ENCODE measurements at regions not wholly inside any gene's neighbourhood (a gene's known extent, or its start where the extent isn't known, plus 50 kb on each side); places are given as distances from the start of the nearest gene placed in this dataset.

DNA sequence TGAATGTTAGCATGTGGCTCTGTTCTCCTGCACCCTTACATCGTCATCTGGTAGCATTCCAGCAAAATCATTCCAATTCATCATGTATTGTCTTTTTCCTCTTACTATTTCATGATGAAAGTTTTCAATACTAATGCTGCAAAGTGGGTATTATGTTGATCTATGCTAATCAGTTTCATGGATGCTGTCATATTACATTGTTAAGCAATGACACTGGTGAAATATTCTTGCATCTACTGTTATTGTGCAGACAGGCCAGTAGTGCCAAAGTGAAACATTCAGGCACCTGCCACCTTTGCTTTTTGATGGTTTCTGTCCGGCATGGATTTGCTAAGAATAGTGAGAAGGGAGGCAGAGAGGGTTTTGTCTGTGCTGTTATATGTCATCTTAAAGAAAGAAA, 76.1 kb upstream of the SMIM21 start:
- Histone ChIP-seq H3K27ac (ENCODE audit: low read depth, low read length) (no peak overlapping the region), H3K4me3 (ENCODE audit: low read length in 2 of 2) (no peak overlapping the region), H3K27me3 (ENCODE audit: insufficient read depth, low read length) (no peaks in the 10 kb centered on the region), H3K9me3 (ENCODE audit: control insufficient read depth in 1 of 2, low read length in 2 of 2) (no peaks in the 10 kb centered on the region), H3K4me1 (ENCODE audit: insufficient read depth, low read length) (no peaks in the 10 kb centered on the region), H3K36me3 (ENCODE audit: insufficient read depth, low read length) (no peaks in the 10 kb centered on the region)
- ChIA-PET CTCF (ENCODE audit: partially characterized antibody) (no interaction called here), POLR2A (ENCODE audit: partially characterized antibody) (no interaction called here)
- Mint-ChIP-seq H3K27ac (no peak overlapping the region), H3K36me3 (no peaks in the 10 kb centered on the region), H3K4me1 (no peaks in the 10 kb centered on the region), H3K27me3 (peaks cover 28 to 35% of the 10 kb centered on the region in 2 donors), H3K9me3 (peaks cover 0 to 4% (median 0%) of the 10 kb centered on the region in 8 donors), H3K4me3 (no peak overlapping the region)
- intact Hi-C loops (cut with micrococcal nuclease) = no loop called here
- DNase-seq = no peak

DNA sequence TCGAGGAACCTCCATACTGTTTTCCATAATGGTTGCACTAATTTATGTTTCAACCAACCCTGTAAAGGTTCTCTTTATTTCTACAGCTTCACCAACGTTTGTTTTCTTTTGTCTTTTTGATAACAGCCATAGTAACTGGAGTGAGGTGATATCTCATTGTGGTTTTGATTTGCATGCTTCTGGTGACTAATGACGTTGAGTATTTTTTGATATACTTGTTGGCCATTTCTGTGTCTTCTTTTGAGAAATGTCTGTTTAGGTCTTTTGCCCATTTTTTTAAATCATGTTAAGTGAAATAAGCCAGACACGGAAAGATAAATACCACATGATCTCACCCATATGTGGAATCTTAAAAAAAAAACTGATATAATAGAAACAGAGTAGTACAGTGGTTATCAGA, 74.8 kb upstream of the SMIM21 start:
- Mint-ChIP-seq H3K9me3 (peaks cover 0 to 4% (median 0%) of the 10 kb centered on the region in 8 donors), H3K4me3 (no peak overlapping the region), H3K36me3 (no peaks in the 10 kb centered on the region), H3K27me3 (peaks cover 28 to 40% of the 10 kb centered on the region in 2 donors), H3K4me1 (no peaks in the 10 kb centered on the region), H3K27ac (no peak overlapping the region)
- H3K27me3 ChIP-seq (ENCODE audit: insufficient read depth, low read length) = no peaks in the 10 kb centered on the region
- H3K4me1 ChIP-seq (ENCODE audit: insufficient read depth, low read length) = no peaks in the 10 kb centered on the region
- intact Hi-C loops (cut with micrococcal nuclease) = no loop called here
- ChIA-PET POLR2A (ENCODE audit: partially characterized antibody) (no interaction called here), CTCF (ENCODE audit: partially characterized antibody) (no interaction called here)
- H3K4me3 ChIP-seq (ENCODE audit: low read length in 2 of 2) = no peak overlapping the region
- no peak for DNase-seq
- H3K27ac ChIP-seq (ENCODE audit: low read depth, low read length) = no peak overlapping the region
- no peaks in the 10 kb centered on the region for H3K36me3 ChIP-seq (ENCODE audit: insufficient read depth, low read length)
- H3K9me3 ChIP-seq (ENCODE audit: control insufficient read depth in 1 of 2, low read length in 2 of 2) = no peaks in the 10 kb centered on the region

DNA sequence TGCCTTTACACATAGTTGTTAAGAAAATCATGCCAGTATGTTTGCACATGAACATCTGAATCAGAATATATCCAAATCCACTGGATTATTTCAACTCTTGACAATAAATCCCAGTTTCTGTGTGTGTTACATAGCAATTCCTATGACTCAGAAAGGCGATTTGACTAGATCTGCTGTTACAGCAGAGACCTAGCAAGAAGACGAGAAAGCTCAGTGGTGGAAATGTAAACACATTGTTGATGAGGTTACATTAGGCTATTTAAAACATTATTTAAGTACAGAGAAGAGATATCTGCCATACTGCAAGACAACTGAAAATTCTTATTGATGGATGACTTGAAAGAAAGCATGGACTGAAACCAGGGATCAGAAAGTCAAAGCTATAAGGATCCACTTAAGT, 73.0 kb upstream of the SMIM21 start:
- Histone ChIP-seq H3K27me3 (ENCODE audit: insufficient read depth, low read length) (no peaks in the 10 kb centered on the region), H3K4me1 (ENCODE audit: insufficient read depth, low read length) (no peaks in the 10 kb centered on the region), H3K9me3 (ENCODE audit: control insufficient read depth in 1 of 2, low read length in 2 of 2) (no peaks in the 10 kb centered on the region), H3K36me3 (ENCODE audit: insufficient read depth, low read length) (no peaks in the 10 kb centered on the region), H3K4me3 (ENCODE audit: low read length in 2 of 2) (no peak overlapping the region), H3K27ac (ENCODE audit: low read depth, low read length) (no peak overlapping the region)
- Mint-ChIP-seq H3K27ac (no peak overlapping the region), H3K36me3 (no peaks in the 10 kb centered on the region), H3K27me3 (peaks cover 26 to 42% of the 10 kb centered on the region in 2 donors), H3K9me3 (peaks cover 0 to 4% (median 0%) of the 10 kb centered on the region in 8 donors), H3K4me1 (no peaks in the 10 kb centered on the region), H3K4me3 (no peak overlapping the region)
- ChIA-PET CTCF (ENCODE audit: partially characterized antibody) (interaction anchor here (1.2 kb wide), 1 partner anchor 8 kb away, joined by 3 read pairs; no protein-coding TSS in a partner anchor), POLR2A (ENCODE audit: partially characterized antibody) (no interaction called here)
- no peak for DNase-seq
- intact Hi-C loops (cut with micrococcal nuclease) = no loop called here

DNA sequence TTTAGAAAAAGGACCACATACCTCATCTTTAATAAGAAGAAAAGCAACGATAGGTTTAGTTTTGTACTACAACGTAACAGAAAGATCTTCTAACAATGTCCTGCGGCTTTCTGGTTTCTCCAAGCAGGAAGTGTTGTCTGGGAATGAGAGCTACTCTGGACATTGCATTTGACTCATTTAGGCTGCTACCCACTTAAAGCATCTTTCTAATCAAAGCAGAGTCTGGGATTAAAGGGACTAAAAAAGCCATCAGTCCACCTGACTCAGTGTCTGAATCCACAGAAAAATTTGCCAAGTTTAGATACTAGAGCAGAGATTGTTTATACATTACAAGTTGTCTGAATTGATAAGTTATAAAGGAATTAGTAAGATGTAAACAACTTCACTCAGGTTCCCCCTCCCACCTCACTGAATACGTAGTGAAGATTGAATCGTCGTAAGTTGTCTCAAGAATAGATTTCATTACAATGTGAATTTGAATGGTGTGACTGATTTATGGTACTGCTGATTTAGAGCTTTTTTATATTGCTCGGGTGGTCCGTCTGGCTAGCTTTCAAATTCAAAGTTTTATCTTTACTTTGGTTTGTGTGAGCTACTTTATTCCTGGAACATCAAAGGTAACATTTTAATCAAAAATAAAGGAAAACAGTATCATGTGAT, 70.2 kb upstream of the SMIM21 start:
- peaks cover 14 to 27% of the 10 kb centered on the region in 2 donors for H3K27me3 Mint-ChIP-seq
- no peaks in the 10 kb centered on the region for H3K36me3 Mint-ChIP-seq
- H3K4me1 ChIP-seq (ENCODE audit: insufficient read depth, low read length) = no peaks in the 10 kb centered on the region
- H3K4me3 Mint-ChIP-seq = no peak overlapping the region
- no peaks in the 10 kb centered on the region for H3K9me3 ChIP-seq (ENCODE audit: control insufficient read depth in 1 of 2, low read length in 2 of 2)
- no peak overlapping the region for H3K4me3 ChIP-seq (ENCODE audit: low read length in 2 of 2)
- no peaks in the 10 kb centered on the region for H3K36me3 ChIP-seq (ENCODE audit: insufficient read depth, low read length)
- intact Hi-C loops (cut with micrococcal nuclease) = no loop called here
- CTCF ChIA-PET (ENCODE audit: partially characterized antibody) = no interaction called here
- H3K27ac ChIP-seq (ENCODE audit: low read depth, low read length) = no peak overlapping the region
- POLR2A ChIA-PET (ENCODE audit: partially characterized antibody) = no interaction called here
- H3K27me3 ChIP-seq (ENCODE audit: insufficient read depth, low read length) = no peaks in the 10 kb centered on the region
- no peaks in the 10 kb centered on the region for H3K4me1 Mint-ChIP-seq
- H3K9me3 Mint-ChIP-seq = peaks cover 0 to 4% (median 0%) of the 10 kb centered on the region in 8 donors
- no peak for DNase-seq
- no peak overlapping the region for H3K27ac Mint-ChIP-seq

DNA sequence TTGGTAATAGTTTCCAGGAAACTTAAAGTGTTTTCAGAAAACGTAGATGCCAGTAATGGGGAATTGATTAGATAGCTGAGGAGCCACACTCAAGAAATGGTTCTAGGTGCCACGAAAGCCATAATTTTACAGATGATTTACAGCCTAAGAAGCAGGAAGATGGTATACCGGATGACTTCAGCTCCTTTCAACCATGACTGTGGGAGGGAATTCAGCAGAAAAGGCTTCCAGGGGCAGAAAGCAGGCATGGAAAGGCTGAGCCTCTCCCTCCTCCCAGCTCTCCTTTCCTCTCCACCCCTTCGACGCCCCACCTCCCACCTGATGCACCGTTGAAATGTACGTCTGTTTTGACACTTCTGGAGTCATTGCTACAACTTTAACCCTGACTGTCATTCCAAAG, 68.6 kb upstream of the SMIM21 start:
- Histone ChIP-seq H3K4me1 (ENCODE audit: insufficient read depth, low read length) (no peaks in the 10 kb centered on the region), H3K36me3 (ENCODE audit: insufficient read depth, low read length) (no peaks in the 10 kb centered on the region), H3K27ac (ENCODE audit: low read depth, low read length) (no peak overlapping the region), H3K9me3 (ENCODE audit: control insufficient read depth in 1 of 2, low read length in 2 of 2) (no peaks in the 10 kb centered on the region), H3K4me3 (ENCODE audit: low read length in 2 of 2) (no peak overlapping the region), H3K27me3 (ENCODE audit: insufficient read depth, low read length) (no peaks in the 10 kb centered on the region)
- Mint-ChIP-seq H3K27me3 (peaks cover 9 to 24% of the 10 kb centered on the region in 2 donors), H3K9me3 (no peaks in the 10 kb centered on the region), H3K4me1 (no peaks in the 10 kb centered on the region), H3K27ac (no peak overlapping the region), H3K36me3 (no peaks in the 10 kb centered on the region), H3K4me3 (no peak overlapping the region)
- intact Hi-C loops (cut with micrococcal nuclease) = no loop called here
- no peak for DNase-seq
- CTCF ChIA-PET (ENCODE audit: partially characterized antibody) = interaction anchor here (1.1 to 1.5 kb wide), 2 partner anchors 16 to 17 kb away, joined by 3 to 4 read pairs; no protein-coding TSS in a partner anchor
- POLR2A ChIA-PET (ENCODE audit: partially characterized antibody) = no interaction called here

DNA sequence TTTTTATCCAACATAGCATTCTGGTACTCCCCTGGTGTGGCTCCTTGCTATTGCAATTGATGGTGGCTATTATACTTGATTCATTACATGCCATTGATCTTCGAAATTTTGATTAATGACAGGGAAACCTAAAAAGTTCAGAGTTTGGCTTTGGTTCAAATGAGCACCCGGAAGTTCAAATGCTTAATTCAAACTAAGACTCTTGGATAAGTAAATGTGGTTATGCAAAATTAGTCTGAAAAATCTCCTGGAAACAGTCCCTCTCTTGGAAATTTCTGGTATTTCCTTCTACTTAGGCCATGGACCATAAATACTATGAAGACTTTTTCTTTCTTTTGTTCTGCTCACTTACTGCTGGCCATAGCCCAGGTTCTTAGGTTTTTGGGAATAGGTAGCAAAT, 65.3 kb upstream of the SMIM21 start:
- Mint-ChIP-seq H3K9me3 (peaks cover 0 to 2% (median 0%) of the 10 kb centered on the region in 8 donors), H3K4me1 (no peaks in the 10 kb centered on the region), H3K27me3 (peaks cover 8 to 21% of the 10 kb centered on the region in 2 donors), H3K4me3 (no peak overlapping the region), H3K27ac (no peak overlapping the region), H3K36me3 (no peaks in the 10 kb centered on the region)
- H3K4me1 ChIP-seq (ENCODE audit: insufficient read depth, low read length) = no peaks in the 10 kb centered on the region
- no peaks in the 10 kb centered on the region for H3K27me3 ChIP-seq (ENCODE audit: insufficient read depth, low read length)
- ChIA-PET CTCF (ENCODE audit: partially characterized antibody) (no interaction called here), POLR2A (ENCODE audit: partially characterized antibody) (no interaction called here)
- no peaks in the 10 kb centered on the region for H3K36me3 ChIP-seq (ENCODE audit: insufficient read depth, low read length)
- no peak overlapping the region for H3K27ac ChIP-seq (ENCODE audit: low read depth, low read length)
- no peaks in the 10 kb centered on the region for H3K9me3 ChIP-seq (ENCODE audit: control insufficient read depth in 1 of 2, low read length in 2 of 2)
- intact Hi-C loops (cut with micrococcal nuclease) = no loop called here
- DNase-seq = no peak
- no peak overlapping the region for H3K4me3 ChIP-seq (ENCODE audit: low read length in 2 of 2)

DNA sequence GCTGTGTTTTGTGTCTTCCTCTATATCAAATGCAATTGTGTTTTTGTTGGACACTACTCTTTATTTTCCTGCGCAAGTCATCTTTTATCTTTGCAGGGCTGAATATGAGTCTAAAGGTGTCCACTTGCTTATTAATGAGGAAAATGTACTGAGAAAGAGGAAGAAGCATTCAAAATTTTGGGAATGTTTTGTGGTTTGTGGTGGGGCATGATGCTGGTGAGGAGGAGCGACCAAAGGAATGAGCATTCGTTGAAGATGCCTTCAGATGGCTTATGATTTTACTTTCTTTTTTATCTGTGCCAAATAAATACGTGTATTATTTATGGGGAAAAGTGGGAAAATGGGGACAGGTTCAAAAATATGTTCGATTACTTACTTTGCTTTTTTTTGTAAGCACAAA, 63.9 kb upstream of the SMIM21 start:
- ChIA-PET POLR2A (ENCODE audit: partially characterized antibody) (no interaction called here), CTCF (ENCODE audit: partially characterized antibody) (no interaction called here)
- no peaks in the 10 kb centered on the region for H3K27me3 ChIP-seq (ENCODE audit: insufficient read depth, low read length)
- Mint-ChIP-seq H3K36me3 (no peaks in the 10 kb centered on the region), H3K27ac (no peak overlapping the region), H3K9me3 (peaks cover 0 to 2% (median 0%) of the 10 kb centered on the region in 8 donors), H3K27me3 (peaks cover 14 to 16% of the 10 kb centered on the region in 2 donors), H3K4me1 (no peaks in the 10 kb centered on the region), H3K4me3 (no peak overlapping the region)
- H3K4me1 ChIP-seq (ENCODE audit: insufficient read depth, low read length) = no peaks in the 10 kb centered on the region
- no peak for DNase-seq
- H3K9me3 ChIP-seq (ENCODE audit: control insufficient read depth in 1 of 2, low read length in 2 of 2) = no peaks in the 10 kb centered on the region
- intact Hi-C loops (cut with micrococcal nuclease) = no loop called here
- no peak overlapping the region for H3K27ac ChIP-seq (ENCODE audit: low read depth, low read length)
- H3K4me3 ChIP-seq (ENCODE audit: low read length in 2 of 2) = no peak overlapping the region
- H3K36me3 ChIP-seq (ENCODE audit: insufficient read depth, low read length) = no peaks in the 10 kb centered on the region
